ENCODE measurements at regions not wholly inside any gene's neighbourhood (a gene's known extent, or its start where the extent isn't known, plus 50 kb on each side); places are given as distances from the start of the nearest gene placed in this dataset.

DNA sequence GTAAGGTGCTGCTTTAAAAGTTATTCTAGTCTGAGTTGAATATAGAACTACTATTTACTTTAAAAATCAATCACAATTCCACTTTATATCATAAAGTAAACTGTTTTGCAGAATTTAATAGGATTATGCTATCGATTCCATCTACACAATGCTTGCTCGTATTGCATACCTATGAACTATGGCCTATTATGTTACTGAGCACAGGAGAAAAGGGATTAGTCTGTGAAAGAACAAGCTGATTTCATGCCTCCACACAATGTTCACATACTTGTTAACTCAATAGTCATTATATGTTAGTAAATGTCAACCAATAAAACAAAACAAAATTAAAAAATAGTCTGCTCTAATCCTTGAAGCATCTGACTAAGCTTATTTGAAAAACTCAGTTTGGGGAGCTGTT lies 223.6 kb downstream of the PCDH10 start:
- TF ChIP-seq, protein P1, sequence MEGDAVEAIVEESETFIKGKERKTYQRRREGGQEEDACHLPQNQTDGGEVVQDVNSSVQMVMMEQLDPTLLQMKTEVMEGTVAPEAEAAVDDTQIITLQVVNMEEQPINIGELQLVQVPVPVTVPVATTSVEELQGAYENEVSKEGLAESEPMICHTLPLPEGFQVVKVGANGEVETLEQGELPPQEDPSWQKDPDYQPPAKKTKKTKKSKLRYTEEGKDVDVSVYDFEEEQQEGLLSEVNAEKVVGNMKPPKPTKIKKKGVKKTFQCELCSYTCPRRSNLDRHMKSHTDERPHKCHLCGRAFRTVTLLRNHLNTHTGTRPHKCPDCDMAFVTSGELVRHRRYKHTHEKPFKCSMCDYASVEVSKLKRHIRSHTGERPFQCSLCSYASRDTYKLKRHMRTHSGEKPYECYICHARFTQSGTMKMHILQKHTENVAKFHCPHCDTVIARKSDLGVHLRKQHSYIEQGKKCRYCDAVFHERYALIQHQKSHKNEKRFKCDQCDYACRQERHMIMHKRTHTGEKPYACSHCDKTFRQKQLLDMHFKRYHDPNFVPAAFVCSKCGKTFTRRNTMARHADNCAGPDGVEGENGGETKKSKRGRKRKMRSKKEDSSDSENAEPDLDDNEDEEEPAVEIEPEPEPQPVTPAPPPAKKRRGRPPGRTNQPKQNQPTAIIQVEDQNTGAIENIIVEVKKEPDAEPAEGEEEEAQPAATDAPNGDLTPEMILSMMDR (conservative IDR thresholded peaks at IDR 0.05; ENCODE audit: low read depth, low read length), result no peak
- no peak for TF ChIP-seq EZH2phosphoT487 (IDR thresholded peaks at IDR 0.05; ENCODE audit: borderline replicate concordance, low read length)

Data from PC-3 (cell line).